ENCODE measurements at regions not wholly inside any gene's neighbourhood (a gene's known extent, or its start where the extent isn't known, plus 50 kb on each side); places are given as distances from the start of the nearest gene placed in this dataset.

DNA sequence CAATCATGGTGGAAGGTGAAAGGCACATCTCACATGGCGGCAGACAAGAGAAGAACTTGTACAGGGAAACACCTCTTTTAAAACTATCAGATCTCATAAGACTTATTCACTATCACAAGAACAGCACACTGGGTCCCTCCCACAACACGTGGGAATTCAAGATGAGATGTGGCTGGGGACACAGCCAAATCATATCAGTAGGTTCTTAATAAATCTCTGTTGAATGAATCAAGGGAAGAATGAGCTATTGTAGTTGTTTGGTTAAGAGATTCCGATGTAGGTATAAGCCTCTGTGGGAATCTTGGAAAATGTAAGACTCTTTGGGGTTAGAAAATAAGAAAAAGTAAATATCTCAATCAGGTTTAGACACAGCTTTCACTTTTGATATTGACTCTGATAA is 400.2 kb downstream of the KCNRG start:
- TF ChIP-seq, protein P1, sequence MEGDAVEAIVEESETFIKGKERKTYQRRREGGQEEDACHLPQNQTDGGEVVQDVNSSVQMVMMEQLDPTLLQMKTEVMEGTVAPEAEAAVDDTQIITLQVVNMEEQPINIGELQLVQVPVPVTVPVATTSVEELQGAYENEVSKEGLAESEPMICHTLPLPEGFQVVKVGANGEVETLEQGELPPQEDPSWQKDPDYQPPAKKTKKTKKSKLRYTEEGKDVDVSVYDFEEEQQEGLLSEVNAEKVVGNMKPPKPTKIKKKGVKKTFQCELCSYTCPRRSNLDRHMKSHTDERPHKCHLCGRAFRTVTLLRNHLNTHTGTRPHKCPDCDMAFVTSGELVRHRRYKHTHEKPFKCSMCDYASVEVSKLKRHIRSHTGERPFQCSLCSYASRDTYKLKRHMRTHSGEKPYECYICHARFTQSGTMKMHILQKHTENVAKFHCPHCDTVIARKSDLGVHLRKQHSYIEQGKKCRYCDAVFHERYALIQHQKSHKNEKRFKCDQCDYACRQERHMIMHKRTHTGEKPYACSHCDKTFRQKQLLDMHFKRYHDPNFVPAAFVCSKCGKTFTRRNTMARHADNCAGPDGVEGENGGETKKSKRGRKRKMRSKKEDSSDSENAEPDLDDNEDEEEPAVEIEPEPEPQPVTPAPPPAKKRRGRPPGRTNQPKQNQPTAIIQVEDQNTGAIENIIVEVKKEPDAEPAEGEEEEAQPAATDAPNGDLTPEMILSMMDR (IDR thresholded peaks at IDR 0.05): no peak
- no peak for TF ChIP-seq EZH2 (IDR thresholded peaks at IDR 0.05; ENCODE audit: borderline replicate concordance, insufficient read depth, low read depth, low read length, poor library complexity, severe bottlenecking)
